GM18498 (cell line): ENCODE measurements at regions not wholly inside any gene's neighbourhood (a gene's known extent, or its start where the extent isn't known, plus 50 kb on each side); places are given as distances from the start of the nearest gene placed in this dataset.

Source experiments
- ATAC-seq: cut with Tn5 transposase; IDR thresholded peaks from one replicate; pipeline ENCODE4 v1.9.1; 2021; ENCODE audit warnings: mild to moderate bottlenecking, moderate library complexity; ENCODE audit not compliant: unreplicated experiment

GRCh38 chr14:94685166-94685581 is 73.0 kb downstream of the SERPINA3 start:
- no peak for ATAC-seq

- ATAC-seq, result no peak
Measured at GRCh38 chr14:94682736-94683135, 70.5 kb downstream of the SERPINA3 start.

- ATAC-seq, result no peak
Measured at GRCh38 chr14:94682061-94682516, 69.9 kb downstream of the SERPINA3 start.

GRCh38 chr14:94681300-94682060 is 69.3 kb downstream of the SERPINA3 start:
- ATAC-seq, result no peak

- ATAC-seq, result no peak
Measured at GRCh38 chr14:94680862-94681288, 68.7 kb downstream of the SERPINA3 start.

- no peak for ATAC-seq
Measured at GRCh38 chr14:94679937-94680861, 68.0 kb downstream of the SERPINA3 start.

GRCh38 chr14:94679106-94679810 is 67.1 kb downstream of the SERPINA3 start:
- ATAC-seq, result no peak

GRCh38 chr14:94677747-94678146 is 65.6 kb downstream of the SERPINA3 start:
- no peak for ATAC-seq

- no peak for ATAC-seq
Measured at GRCh38 chr14:94677213-94677612, 65.0 kb downstream of the SERPINA3 start.

- ATAC-seq, result no peak
Measured at GRCh38 chr14:94676495-94677185, 64.4 kb downstream of the SERPINA3 start.

- no peak for ATAC-seq
Measured at GRCh38 chr14:94675036-94675435, 62.8 kb downstream of the SERPINA3 start.

- ATAC-seq, result no peak
Measured at GRCh38 chr14:94673781-94674231, 61.6 kb downstream of the SERPINA3 start.
